ENCODE measurements at regions not wholly inside any gene's neighbourhood (a gene's known extent, or its start where the extent isn't known, plus 50 kb on each side); places are given as distances from the start of the nearest gene placed in this dataset.

DNA sequence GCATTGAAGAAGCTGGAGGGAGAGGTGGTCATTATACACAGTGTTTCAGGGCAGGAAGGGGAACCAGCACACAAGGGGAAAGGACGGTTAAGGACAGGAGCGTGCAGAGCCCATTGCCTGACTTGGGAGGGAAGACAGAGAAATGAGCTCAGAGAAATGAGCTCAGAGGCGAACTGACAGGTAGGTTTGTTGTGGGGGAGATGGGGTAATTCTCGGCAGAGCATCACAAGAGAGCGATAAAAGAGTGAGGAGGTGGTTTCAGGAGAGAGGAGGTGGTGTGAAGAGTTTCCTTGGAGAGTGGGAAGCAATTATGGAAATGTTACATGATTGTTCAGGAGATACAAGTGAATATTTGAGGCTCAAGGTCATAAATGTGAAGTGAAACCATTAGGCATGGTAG lies 61.0 kb downstream of the MRGPRX1 start:
- no peak overlapping the region for H3K4me3 ChIP-seq (replicated peaks in 1 of 2; ENCODE audit: low read depth in 2 of 2, low read length in 2 of 2)
- no peak for DNase-seq (ENCODE audit: low read depth in 2 of 2)
- TF ChIP-seq, protein P1, sequence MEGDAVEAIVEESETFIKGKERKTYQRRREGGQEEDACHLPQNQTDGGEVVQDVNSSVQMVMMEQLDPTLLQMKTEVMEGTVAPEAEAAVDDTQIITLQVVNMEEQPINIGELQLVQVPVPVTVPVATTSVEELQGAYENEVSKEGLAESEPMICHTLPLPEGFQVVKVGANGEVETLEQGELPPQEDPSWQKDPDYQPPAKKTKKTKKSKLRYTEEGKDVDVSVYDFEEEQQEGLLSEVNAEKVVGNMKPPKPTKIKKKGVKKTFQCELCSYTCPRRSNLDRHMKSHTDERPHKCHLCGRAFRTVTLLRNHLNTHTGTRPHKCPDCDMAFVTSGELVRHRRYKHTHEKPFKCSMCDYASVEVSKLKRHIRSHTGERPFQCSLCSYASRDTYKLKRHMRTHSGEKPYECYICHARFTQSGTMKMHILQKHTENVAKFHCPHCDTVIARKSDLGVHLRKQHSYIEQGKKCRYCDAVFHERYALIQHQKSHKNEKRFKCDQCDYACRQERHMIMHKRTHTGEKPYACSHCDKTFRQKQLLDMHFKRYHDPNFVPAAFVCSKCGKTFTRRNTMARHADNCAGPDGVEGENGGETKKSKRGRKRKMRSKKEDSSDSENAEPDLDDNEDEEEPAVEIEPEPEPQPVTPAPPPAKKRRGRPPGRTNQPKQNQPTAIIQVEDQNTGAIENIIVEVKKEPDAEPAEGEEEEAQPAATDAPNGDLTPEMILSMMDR (IDR thresholded peaks at IDR 0.05; ENCODE audit: low read depth, low read length) = no peak

DNA sequence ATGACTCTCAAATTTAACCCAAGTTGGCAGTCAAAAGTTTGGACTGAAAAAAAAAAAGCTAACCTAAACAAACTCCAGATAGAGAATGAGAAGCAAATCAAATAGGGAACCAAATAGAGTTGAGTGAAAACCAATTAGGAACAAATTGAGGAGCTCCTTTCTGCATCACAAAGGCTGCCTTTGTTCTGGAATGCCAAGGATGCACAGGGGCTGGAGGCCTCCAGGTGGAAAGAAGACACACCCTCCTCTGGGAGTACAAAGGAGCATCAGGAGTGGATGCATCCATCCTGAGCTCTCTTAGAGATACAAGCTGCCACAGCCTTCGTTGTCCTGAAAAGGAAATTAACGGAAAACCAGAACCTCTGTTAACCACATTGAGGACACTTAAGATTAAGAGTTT lies 73.3 kb downstream of the MRGPRX1 start:
- TF ChIP-seq, protein P1 (IDR thresholded peaks at IDR 0.05; ENCODE audit: low read depth, low read length) = no peak
- no peak overlapping the region for H3K4me3 ChIP-seq (replicated peaks in 1 of 2; ENCODE audit: low read depth in 2 of 2, low read length in 2 of 2)
- no peak for DNase-seq (ENCODE audit: low read depth in 2 of 2)

DNA sequence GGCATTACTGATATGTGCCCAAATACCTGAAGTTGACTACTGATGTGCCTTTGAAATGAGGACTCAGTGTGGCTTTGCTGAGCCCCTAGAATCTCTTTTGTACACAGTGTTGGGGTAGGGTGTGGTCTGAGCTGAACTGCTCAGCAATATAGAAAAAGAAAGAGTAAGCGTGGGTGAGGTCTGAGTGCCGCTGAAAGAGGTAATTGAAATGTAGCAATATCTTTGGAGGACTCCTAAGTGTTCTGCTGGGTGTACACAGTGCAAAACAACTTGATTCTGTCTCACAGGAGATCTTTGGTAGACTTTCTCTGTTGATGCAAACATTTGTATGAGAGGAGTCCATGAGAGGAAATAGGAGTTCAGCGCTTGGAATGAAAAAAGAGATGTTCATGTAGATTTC lies 73.7 kb upstream of the PTPN5 start:
- TF ChIP-seq, protein P1 (IDR thresholded peaks at IDR 0.05; ENCODE audit: low read depth, low read length) = no peak
- no peak for DNase-seq (ENCODE audit: low read depth in 2 of 2)

DNA sequence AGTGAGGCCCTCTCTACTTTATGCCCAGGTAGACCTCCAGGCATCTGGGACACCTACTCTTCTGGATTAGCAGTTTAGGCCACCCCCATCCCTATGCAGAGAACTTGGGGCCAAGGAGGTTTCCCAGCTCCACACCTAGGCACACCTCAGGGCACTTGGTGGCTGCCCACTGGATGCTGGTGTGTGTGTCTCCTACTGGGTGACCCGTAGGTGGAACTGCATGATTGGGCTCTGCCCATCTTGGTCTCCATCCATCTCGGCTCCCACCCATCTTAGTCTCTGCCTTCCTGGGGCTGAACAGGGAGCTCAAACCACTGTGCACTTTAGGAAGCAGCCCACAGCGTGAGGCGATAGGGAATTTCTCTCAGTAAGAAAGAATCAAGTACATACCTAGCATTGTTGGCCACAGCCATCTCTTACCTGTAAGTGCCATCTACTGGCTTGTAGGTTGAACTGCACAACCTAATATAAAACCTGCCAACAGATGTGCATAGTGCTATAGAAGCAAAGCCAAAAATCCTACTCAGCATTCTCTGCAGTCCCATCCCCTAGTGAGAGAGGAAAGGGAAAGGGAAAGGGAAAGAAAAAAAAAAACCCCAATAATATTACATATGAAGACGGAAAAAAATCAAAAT lies 61.6 kb upstream of the PTPN5 start:
- H3K4me3 ChIP-seq (replicated peaks in 1 of 2; ENCODE audit: low read depth in 2 of 2, low read length in 2 of 2) = no peak overlapping the region
- TF ChIP-seq, protein P1 (IDR thresholded peaks at IDR 0.05; ENCODE audit: low read depth, low read length) = peak; percentile 49
- DNase-seq (ENCODE audit: low read depth in 2 of 2) = peak; percentile 32 to 51

More for the DNA sequence above, 73.7 kb upstream of the PTPN5 start:
- H3K4me3 ChIP-seq (replicated peaks in 1 of 2; ENCODE audit: low read depth in 2 of 2, low read length in 2 of 2) = no peak overlapping the region

DNA sequence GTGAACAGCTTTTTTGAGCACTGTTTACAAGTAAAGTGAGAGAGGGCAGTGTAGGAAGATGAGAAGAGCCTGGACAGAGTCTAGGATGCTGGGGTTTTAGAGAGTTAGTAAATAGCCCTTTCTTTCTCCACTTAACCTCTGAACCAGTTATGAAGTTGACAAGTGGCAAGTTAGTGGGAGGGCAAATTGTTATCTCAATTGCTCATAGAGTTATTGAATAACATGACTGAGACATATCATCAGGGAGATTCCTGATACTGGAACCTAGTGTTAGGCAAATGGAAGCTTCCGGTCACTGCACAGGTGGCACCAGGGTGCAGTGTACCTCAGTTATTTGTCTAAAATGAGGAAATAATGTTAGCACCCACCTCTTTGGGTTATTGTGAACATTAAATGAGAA lies 57.8 kb upstream of the PTPN5 start:
- TF ChIP-seq, protein P1 (IDR thresholded peaks at IDR 0.05; ENCODE audit: low read depth, low read length) = no peak
- no peak overlapping the region for H3K4me3 ChIP-seq (replicated peaks in 1 of 2; ENCODE audit: low read depth in 2 of 2, low read length in 2 of 2)
- DNase-seq (ENCODE audit: low read depth in 2 of 2) = no peak

DNA sequence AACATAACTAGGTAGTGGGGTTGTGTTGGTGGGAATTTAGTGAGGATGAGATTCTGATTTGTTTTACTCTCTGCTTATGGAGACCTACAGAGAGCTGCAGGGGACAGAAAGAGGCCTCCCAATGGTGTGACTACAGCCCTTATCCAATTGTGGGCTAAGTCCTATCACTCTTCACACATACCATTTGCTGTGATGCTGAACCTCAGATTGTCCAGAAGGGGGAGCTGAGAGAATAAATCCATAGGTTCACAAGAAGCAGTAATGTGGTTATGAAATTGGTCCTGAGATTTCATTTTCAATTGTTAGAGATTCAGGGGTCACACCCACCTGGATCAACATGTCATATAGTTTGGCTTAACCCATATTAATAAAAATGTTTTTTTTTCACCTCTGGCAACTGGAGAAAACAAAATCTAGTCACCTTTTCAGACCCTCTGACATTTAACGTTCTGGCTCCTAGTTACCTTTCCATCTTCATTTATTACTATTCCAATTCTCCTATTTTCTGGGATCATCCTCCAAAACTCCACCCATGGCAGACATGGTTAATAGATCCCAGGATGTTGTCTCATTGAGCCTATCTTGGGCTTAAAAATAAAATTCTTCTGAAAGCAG lies 53.3 kb upstream of the PTPN5 start:
- TF ChIP-seq, protein P1 (IDR thresholded peaks at IDR 0.05; ENCODE audit: low read depth, low read length) = peak; percentile 75
- peak; percentile 56 to 64 for DNase-seq (ENCODE audit: low read depth in 2 of 2)
- no peak overlapping the region for H3K4me3 ChIP-seq (replicated peaks in 1 of 2; ENCODE audit: low read depth in 2 of 2, low read length in 2 of 2)
